ENCODE measurements at regions not wholly inside any gene's neighbourhood (a gene's known extent, or its start where the extent isn't known, plus 50 kb on each side); places are given as distances from the start of the nearest gene placed in this dataset.

DNA sequence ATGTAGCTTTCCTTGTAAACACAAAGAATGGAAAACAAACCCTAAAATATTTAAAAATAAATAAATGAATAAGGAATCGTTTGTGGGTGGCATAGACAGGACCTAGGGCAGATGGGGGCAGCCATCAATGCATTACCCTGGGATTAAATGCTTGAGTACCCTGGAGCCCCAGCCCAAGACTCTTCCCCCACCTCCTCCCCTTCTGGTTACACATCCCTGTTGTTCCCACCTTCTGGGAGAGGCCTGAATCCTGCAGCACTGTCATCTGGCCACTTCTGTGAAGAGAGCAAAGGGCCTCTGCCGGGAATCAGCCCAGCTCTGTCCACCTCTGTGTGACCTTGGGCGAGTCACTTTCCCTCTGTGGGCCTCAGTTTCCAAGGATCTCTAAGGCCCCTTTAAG, 61.6 kb upstream of the COL13A1 start:
- DNase-seq (ENCODE audit: low read depth in 2 of 2) = no peak

DNA sequence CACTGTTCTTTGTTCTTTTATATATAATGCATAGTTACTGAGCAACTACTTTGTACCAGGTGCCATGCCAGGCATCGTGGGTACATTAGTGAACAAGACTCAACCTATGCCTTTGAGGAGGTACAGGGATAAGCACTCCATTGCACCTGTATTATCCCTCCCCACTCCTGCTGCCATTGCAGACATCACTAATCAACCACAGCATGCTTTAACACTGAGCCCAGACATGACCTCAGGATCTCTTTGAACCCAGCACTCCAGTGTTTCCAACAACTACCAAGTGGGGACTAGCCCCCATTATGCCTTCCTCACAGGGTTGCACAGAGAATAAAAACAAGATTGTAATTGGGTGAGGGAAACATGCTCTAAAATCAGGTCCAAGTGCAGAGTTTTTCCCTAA, 60.5 kb upstream of the COL13A1 start:
- no peak for DNase-seq (ENCODE audit: low read depth in 2 of 2)

DNA sequence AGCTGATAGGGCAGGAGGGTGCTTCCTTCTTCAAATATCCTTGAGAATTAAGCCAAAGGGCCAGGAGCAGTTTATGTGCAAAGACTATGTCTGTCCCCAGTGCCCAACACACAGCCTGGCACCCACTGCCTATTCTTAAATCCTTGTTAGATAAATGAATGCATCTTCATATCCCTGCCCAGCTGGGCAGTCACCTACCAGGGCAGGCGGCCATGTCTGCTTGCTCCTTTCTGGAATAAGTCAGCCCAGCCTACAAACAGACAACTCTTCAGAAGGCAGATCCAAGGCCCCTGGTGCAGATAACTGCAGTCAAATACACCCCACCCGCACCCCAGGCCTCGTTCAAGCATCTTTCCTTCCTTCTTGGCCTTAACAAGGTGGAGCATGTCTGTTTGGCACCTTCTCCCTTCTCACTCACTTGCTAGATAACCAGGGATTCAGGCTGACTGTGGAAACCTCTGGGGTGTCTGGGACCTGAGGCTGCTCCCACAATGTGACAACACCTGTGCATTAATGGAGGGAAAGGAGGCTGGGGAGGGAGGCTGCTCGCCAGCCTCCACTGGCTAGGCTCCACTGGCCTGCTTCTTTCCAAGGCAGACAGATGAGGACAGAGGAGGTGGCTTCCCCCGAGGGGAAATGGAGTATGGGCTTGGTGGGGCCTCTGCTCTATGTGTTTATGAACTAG, 59.9 kb upstream of the COL13A1 start:
- no peak for DNase-seq (ENCODE audit: low read depth in 2 of 2)

DNA sequence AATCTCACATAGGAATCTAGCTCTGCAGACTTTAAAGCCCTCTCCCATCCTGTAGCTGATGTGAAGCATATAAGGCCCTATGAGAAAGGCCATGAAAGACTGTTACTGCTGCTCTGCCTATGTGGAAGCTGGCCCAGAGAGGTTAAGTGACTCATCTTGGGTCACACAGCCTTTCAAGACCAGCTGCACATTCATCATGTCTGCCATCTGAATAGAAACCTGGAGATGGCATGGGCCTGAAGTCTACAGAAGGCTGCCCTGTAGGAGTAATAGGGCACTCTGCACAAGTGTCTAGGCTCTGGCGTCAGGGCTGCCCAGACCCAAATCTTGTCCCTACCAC, 59.4 kb upstream of the COL13A1 start:
- DNase-seq (ENCODE audit: low read depth in 2 of 2) = no peak

DNA sequence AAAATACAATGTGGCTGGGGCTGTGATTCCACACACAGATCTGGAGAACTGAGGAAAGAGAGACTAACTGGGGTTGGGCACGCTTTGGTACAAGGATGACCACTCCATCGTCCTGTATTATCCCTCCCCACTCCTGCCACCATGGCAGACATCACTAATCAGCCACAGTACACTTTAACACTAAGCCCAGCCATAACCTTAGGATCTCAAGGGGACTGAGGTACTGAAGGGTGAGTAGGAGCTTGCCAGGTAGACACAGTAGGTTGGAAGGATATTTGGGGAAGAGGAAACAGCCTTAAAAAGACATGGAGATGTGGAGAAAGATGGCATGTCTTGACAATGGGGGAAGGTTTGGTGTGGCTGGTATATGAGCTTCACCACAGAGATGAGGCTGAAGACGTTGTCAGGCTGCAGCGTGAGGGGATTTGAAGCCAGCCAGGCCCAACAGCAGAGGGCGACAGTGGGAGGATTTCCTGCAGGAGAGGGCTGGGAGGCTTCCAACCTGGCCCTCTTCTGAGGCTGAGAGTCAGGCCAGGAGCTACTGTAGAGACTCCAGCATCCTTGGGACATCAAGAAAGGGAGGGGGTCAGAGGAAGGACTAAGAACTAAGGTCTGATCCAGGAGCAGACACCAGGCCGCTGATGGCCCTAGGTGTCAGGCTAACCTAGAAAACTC, 58.6 kb upstream of the COL13A1 start:
- peak in 1 of 2 donors; percentile 4 for DNase-seq (ENCODE audit: low read depth in 2 of 2)

DNA sequence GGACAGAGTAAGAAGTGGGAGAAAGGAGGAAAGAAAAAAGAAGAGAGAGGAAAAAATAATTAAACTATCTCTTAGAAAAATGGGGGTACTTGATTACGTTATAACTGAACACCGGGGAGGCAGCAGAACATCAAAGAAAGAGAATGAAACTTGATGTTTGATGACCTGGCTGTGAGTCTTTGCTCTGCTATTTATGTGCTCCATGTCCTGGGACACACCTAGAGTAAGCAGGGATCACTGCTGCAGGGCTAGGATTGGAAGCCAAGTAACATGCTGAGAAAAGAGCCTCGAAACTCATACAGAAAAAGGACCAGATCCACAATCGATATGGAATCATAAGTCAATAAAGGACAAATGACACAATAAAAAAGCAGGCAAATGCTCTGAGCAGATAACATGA, 56.7 kb upstream of the COL13A1 start:
- no peak for DNase-seq (ENCODE audit: low read depth in 2 of 2)

DNA sequence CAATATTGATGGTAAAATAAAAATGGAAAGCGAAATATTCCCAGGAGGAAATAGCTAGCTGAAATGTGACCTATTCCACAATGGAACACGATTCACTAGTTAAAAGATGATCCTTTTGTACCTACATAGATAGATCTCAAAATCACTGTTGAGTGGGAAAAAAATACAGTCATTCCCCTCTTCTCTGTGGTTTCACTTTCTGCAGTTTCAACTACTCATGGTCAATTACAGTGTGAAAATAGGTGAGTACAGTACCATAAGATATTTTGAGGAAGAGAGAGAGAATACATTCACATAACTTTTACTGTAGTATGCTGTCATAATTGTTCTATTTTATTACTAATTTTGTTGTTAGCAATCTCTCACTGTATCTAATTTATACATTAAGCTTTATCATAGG, 56.0 kb upstream of the COL13A1 start:
- DNase-seq (ENCODE audit: low read depth in 2 of 2) = no peak

DNA sequence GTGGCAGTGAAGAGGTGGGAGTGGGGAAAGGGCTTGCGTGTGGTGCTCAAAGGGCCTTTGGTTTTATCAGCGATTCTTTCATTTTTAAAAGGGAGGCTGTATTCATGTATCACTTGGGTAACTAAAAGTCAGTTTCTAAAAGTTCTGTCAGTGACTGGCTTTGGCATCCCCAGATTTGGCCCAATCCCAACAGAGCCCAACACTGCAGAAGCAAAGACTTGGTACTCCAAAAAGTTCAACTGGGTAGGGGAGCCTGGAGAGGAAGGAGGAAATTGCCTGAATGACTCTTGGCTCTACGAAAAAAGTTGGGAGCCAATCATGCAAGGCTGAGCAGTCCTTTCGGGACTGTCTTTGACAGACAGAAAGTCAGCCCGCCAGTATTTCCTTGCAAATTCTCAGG, 54.5 kb upstream of the COL13A1 start:
- no peak for DNase-seq (ENCODE audit: low read depth in 2 of 2)

DNA sequence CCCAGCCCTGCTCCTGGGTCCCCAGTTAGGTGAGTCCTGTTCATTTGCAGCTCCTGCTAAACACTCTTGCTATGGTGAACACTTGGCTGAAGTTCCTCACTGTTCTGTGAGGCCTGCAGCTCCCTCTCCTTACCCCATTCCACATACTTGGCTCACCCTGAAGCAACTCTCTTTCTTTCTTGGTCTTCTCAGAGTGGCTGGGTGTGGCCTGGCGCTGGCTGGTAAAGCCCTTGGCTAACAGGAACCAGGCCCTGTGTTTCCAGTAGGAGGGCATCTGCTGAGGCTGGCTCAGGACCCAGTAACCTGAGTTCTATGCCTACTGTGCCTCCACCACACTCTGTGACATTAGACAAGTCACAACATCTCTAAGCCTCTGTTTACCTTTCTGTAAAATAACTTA, 53.1 kb upstream of the COL13A1 start:
- DNase-seq (ENCODE audit: low read depth in 2 of 2) = no peak

DNA sequence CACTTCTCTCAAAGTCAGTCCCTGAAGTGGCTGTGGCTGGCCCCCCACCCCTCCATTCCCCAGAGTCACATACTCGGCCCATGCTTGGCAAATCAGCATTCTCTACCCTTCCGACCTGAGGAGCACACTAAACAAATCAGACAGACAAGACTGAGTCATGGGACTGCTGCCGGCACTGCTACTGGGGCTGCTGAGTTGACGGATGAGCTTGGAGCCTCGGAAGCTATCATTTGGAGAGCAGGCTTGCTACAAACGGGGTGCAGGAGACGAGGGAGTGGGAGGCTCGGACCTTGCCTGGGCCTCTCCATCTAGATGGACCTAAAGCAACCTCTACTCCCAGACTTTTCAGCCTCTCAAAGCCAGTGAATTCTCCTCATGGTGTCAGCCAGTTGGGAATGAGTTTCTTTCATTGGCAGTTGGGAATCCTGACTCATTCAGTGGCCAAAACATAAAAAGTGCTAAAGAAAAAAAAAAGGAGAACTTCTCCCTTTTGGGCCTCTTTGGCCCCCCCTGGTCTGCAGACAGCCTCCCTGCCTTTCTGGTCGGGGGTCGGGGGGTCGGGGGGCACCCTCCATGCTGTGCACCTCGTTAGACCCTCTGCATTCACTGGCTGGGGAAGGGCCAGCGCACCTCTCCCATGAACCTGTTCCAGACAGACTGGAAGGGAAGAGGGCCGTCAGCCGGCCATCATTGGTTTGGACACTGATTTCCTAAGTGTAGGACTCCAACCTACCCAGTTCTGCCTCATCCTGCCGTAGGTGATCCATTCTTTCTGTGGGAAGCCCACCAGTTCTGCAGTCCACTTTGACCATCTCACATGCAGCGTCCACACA, 52.3 kb upstream of the COL13A1 start:
- no peak for DNase-seq (ENCODE audit: low read depth in 2 of 2)

DNA sequence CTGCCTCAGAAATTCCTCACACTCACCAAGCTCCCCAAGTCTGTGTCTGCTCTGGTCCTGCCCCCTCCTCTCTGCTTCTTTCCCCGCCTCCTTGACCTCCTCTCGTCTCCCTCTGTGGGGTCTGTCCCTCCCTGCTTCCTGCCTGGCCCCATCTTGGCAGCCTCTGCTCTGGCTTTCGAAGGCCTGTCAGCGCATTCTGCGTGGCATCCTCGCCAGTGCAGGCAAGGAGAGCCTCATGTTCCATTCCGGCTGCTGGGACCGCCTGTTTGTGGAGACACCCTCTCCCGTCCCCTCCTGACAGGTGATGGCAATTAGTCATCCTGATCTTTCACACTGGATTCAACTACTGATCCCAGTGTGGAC, 51.7 kb upstream of the COL13A1 start:
- no peak for DNase-seq (ENCODE audit: low read depth in 2 of 2)

DNA sequence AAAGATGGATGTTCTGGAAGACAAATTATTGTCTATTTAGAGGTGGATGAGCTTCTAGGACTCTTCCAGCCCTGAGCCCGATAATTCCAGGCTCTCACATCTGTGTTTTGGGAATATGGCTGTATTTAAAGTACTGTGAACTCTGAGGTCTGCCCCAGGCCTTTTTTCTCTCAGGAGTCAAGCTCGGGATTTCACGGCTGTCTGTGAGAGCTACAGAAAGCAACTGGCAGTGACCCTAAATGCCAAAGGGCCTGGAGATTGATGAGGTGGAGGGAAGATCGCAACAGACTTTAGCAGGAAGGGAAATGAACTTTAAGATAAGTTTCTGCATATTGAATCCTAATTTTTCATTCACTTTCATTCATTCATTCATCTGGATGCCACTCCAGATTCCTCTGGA, 51.0 kb upstream of the COL13A1 start:
- no peak for DNase-seq (ENCODE audit: low read depth in 2 of 2)

DNA sequence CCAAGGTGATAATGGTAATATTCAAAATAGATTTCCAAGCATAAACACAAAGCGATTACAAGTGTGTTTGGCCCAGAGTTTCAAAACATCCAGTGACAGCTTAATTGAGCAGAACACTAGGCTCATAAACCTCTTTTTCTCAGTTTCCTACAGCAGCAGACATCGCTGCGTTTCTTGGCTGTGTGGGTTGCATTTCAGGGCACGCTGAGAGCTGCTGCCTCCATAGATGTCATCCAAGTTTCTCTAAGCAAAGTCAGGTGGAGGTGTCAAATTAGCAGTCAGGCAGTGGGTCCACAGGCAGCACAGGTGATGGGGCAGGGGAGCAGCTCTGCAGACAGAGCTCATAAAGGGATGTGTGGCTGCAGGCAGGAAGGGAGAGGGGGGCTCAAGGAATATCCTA, 50.5 kb upstream of the COL13A1 start:
- DNase-seq (ENCODE audit: low read depth in 2 of 2) = no peak

Measured in stimulated activated CD8-positive, alpha-beta memory T cell treated with anti-CD3 and anti-CD28 coated beads, Interleukin-15, amount 100 ng/mL, for 48 hours (primary cell).